ENCODE measurements at regions not wholly inside any gene's neighbourhood (a gene's known extent, or its start where the extent isn't known, plus 50 kb on each side); places are given as distances from the start of the nearest gene placed in this dataset.

- no peak for DNase-seq
- intact Hi-C loops (cut with DNase I), result no loop called here
Measured at GRCh38 chr3:194246709-194247349, 104.3 kb downstream of the CPN2 start.

GRCh38 chr3:194247350-194247740 is 103.8 kb downstream of the CPN2 start:
- intact Hi-C loops (cut with DNase I), result no loop called here
- DNase-seq, result no peak

- no peak for DNase-seq
- intact Hi-C loops (cut with DNase I), result no loop called here
Measured at GRCh38 chr3:194249323-194250097, 101.6 kb downstream of the CPN2 start.

- intact Hi-C loops (cut with DNase I), result no loop called here
- peak in 2 of 10 donors; percentile 86 to 87 for DNase-seq
Measured at GRCh38 chr3:194250098-194251002, 100.8 kb downstream of the CPN2 start.

- intact Hi-C loops (cut with DNase I), result no loop called here
Measured at GRCh38 chr3:194251007-194251406, 100.1 kb downstream of the CPN2 start.

GRCh38 chr3:194251461-194251860 is 99.7 kb downstream of the CPN2 start:
- no peak for DNase-seq
- intact Hi-C loops (cut with DNase I), result no loop called here

More at GRCh38 chr3:194251007-194251406, 100.1 kb downstream of the CPN2 start:
- no peak for DNase-seq

- DNase-seq, result no peak
- intact Hi-C loops (cut with DNase I), result no loop called here
Measured at GRCh38 chr3:194251891-194252560, 99.1 kb downstream of the CPN2 start.

- DNase-seq, result no peak
- intact Hi-C loops (cut with DNase I), result no loop called here
Measured at GRCh38 chr3:194253270-194253669, 97.9 kb downstream of the CPN2 start.

GRCh38 chr3:194254040-194254439 is 97.1 kb downstream of the CPN2 start:
- intact Hi-C loops (cut with DNase I), result no loop called here
- DNase-seq, result no peak

- no peak for DNase-seq
- intact Hi-C loops (cut with DNase I), result no loop called here
Measured at GRCh38 chr3:194255252-194256039, 95.7 kb downstream of the CPN2 start.

GRCh38 chr3:194256040-194256945 is 94.8 kb downstream of the CPN2 start:
- intact Hi-C loops (cut with DNase I), result no loop called here
- no peak for DNase-seq

- intact Hi-C loops (cut with DNase I), result no loop called here
- no peak for DNase-seq
Measured at GRCh38 chr3:194257151-194257621, 93.9 kb downstream of the CPN2 start.

GRCh38 chr3:194257916-194258668 is 93.0 kb downstream of the CPN2 start:
- intact Hi-C loops (cut with DNase I), result no loop called here
- no peak for DNase-seq

GRCh38 chr3:194259982-194260766 is 91.0 kb downstream of the CPN2 start:
- peak in 1 of 10 donors; percentile 42 for DNase-seq
- intact Hi-C loops (cut with DNase I), result no loop called here

- intact Hi-C loops (cut with DNase I), result no loop called here
- DNase-seq, result no peak
Measured at GRCh38 chr3:194261581-194262063, 89.5 kb downstream of the CPN2 start.

- intact Hi-C loops (cut with DNase I), result no loop called here
- no peak for DNase-seq
Measured at GRCh38 chr3:194262176-194262924, 88.8 kb downstream of the CPN2 start.

Data from posterior cingulate gyrus (tissue), 11 donors.